Right kidney (tissue), 1 donor: ENCODE measurements at regions not wholly inside any gene's neighbourhood (a gene's known extent, or its start where the extent isn't known, plus 50 kb on each side); places are given as distances from the start of the nearest gene placed in this dataset.
"Not testable (repeated sequence)": the region's sequence is repeated elsewhere in the genome, so short reads cannot be mapped to it uniquely, and the experiment has no call there.

Source experiments
- DNase-seq: peaks from one replicate; pipeline ENCODE4 v3.0.0-alpha.2; 2016

- DNase-seq: no peak
Observed at GRCh38 chr2:221914334-221914880, 342.3 kb upstream of the EPHA4 start.

DNA sequence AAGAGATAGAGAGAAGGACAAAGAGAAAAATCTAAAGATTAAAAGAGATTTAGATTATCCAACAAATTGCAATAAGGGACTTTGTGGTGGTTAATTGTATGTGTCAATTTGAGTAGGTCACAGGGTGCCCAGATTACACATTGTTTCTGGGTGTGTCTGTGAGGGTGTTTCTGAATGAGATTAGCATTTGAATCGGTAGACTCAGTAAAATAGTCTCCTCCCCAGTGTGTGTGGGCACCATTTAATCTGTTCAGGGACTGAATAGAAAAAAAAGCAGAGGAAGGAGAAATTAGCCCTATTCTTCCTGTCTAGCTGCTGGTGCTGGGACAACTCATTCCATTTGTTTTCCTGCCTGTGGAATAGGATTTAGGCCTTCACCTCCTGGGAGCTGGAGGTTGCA lies 339.8 kb upstream of the EPHA4 start:
- no peak for DNase-seq

- no peak for DNase-seq
Observed at GRCh38 chr2:221911321-221911720, 339.2 kb upstream of the EPHA4 start.

- no peak for DNase-seq
Observed at GRCh38 chr2:221908518-221908917, 336.4 kb upstream of the EPHA4 start.

GRCh38 chr2:221897718-221898117 lies 325.6 kb upstream of the EPHA4 start:
- DNase-seq: no peak

- DNase-seq: peak; percentile 20
Observed at GRCh38 chr2:221896505-221897151, 324.5 kb upstream of the EPHA4 start.

GRCh38 chr2:221895366-221896121 lies 323.4 kb upstream of the EPHA4 start:
- peak; percentile 1 for DNase-seq

GRCh38 chr2:221893501-221893900 lies 321.4 kb upstream of the EPHA4 start:
- no peak for DNase-seq

DNA sequence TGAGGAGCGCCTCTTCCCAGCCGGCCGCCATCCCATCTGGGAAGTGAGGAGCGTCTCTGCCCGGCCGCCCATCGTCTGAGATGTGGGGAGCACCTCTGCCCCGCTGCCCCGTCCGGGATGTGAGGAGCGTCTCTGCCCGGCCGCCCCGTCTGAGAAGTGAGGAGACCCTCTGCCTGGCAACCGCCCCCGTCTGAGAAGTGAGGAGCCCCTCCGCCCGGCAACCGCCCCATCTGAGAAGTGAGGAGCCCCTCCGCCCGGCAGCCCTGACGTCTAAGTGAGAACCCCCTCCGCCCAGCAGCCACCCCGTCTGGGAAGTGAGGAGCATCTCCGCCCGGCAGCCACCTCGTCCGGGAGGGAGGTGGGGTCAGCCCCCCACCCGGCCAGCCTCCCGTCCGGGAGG lies 319.9 kb upstream of the EPHA4 start:
- DNase-seq: not testable (repeated sequence)

DNA sequence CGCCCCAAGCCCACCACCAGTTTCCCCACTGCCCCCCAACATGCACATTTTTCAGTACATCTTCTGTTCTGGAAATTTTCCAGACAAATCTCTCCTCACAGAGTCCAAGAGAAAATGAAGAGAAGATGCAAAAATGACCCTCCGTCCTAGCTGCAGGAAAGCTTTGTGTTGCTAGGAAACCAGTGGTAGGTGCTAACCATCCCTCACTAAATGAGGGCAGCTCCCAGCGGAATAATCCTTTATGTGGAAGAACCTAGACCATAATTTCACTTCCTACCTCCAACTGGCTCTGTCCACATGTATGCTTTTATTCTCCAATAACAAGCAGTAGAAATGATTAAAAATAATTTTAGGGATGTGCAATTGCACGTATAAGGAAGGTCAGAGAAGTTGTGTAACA lies 311.9 kb upstream of the EPHA4 start:
- DNase-seq: no peak

- DNase-seq: no peak
Observed at GRCh38 chr2:221876016-221876415, 303.9 kb upstream of the EPHA4 start.

DNA sequence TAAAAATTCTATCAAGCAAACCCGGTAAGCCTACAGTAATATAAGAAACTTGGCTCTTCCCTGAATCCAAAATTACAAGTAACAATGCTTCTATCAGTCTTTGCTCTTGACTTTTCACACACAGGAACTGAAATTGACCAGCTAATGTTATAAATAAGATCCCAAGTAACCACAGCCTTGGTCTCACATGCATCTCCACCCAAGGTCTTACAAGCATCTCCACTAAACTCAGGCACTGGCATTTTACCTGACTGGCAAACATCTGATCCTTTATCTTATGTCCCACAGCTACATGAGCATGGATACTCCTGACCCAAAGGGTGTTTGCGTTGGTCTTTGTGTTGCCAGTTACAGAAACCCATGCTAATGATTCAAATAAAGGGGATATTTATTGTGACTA lies 302.3 kb upstream of the EPHA4 start:
- DNase-seq: no peak

- DNase-seq: no peak
Observed at GRCh38 chr2:221857719-221858118, 285.6 kb upstream of the EPHA4 start.

- DNase-seq: no peak
Observed at GRCh38 chr2:221853297-221853696, 281.2 kb upstream of the EPHA4 start.

DNA sequence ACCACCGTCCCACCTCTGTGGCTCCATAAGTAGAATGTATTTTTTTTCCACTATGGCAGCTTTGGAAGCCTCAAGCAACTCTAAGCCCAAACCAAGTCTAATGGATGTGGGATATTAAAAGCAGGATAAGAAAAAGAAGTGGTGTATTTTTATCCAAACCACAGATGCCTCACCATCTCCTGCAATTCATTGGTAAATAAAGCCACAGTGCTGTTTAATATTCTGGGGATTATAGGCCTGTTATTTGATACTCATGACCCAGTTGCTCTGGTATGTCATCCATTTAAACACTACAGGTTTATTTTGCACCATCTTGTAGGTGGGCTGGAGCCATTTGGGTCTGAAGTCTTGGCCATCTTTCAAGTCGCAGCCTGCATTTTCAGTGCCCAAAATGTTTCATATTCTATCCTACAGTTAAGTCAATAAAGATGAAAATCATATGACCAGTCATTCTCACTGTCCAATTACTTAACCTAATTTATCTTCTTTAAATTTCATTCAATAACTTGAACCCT lies 279.5 kb upstream of the EPHA4 start:
- DNase-seq: no peak

GRCh38 chr2:221850076-221850475 lies 278.0 kb upstream of the EPHA4 start:
- no peak for DNase-seq

GRCh38 chr2:221848286-221848685 lies 276.2 kb upstream of the EPHA4 start:
- no peak for DNase-seq

- no peak for DNase-seq
Observed at GRCh38 chr2:221845021-221845365, 272.9 kb upstream of the EPHA4 start.

DNA sequence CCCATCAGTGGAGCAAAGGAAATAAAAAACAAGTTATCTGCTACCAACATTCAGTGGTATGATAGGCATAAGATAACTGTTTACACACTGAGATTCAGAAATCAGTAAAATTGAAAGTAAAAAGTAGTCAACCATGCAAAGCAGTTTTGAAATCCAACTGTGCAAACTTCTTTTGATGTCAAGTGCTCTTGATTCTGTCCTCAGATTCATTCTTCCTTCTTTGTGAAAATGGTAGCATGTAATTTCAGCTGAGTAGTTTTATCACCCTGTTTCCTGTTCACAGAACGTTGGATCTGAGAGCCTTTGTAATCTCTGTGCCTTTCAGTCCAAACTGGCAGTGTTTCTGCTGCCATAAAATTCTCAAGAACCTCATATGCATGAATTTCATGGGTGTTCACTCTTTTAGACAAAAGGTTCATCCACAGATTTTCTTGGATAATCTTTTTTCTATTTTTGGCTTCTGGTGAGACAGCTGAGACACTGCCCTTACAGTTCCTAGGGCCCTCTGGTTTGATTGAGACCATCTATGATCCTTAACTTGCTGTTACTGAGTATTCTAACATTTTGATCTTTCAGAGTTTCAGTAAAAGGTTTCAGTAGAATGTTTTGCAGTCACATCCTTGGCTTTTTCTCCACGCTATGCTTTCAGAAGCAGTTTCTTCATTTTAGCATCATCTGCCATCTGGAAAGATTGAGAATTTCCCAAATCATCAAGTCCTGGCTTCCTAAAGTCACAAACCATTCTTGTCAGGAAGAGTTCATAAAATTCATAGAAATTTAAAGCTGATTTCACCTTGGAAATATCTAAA lies 272.3 kb upstream of the EPHA4 start:
- DNase-seq: no peak

GRCh38 chr2:221836095-221836494 lies 264.0 kb upstream of the EPHA4 start:
- DNase-seq: no peak

DNA sequence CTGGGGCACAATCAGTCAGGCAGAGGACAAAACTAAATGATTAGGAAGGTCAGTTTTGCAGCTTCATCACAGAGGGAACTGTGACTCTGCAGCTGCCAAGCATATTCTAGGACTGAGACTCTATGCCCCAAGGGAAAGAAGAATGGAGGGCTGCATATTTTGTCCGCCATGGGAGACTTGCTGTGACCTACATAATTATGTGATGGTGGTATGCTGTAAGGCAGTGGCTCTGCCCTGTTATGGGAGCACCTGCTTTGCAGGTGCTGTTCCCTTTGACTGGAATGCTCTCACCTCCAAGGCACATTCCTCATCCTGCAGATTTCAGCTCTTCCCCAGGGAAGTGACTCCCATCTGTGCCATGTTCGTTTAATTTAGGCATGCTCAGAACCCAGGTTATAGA lies 261.9 kb upstream of the EPHA4 start:
- no peak for DNase-seq

- DNase-seq: no peak
Observed at GRCh38 chr2:221831051-221831450, 258.9 kb upstream of the EPHA4 start.

DNA sequence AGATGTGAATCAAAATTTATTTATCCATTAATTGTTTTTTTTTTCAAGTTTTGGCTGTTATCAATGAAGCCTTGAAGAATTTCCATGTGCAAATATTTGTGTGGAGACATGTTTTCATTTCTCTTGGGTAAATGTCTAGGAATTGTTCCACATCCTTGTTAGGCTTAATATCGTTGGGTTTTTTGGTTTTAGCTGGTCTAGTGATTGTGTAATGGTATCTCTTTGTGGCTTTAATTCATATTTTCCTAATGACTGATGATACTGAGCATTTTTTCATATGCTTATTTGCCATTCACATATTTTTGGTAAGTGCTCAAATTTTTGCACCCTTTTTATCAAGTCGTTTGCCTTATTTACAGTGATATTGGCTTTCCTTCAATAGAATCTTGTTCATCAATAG lies 250.3 kb upstream of the EPHA4 start:
- no peak for DNase-seq
